ENCODE measurements at regions not wholly inside any gene's neighbourhood (a gene's known extent, or its start where the extent isn't known, plus 50 kb on each side); places are given as distances from the start of the nearest gene placed in this dataset.

DNA sequence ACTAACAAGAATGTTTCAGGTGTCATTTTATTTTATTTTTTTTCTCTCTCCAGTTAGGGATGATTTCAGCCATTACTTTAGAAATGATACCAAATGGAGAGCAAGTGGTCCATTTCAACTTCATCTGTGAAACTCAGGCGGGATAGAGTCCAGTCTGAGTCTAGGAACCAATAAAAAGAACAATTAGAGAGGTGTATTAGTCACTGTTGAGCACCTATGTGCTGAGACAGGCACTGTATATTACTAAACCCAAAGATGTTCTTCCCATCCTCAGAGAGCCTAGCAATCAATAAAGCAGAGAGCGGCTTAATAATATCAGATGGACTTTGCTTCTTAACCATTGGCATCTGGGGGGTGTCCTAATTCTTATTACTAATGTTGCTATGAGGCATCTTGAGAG is 410.3 kb upstream of the SLC24A2 start:
- TF ChIP-seq, protein P1, sequence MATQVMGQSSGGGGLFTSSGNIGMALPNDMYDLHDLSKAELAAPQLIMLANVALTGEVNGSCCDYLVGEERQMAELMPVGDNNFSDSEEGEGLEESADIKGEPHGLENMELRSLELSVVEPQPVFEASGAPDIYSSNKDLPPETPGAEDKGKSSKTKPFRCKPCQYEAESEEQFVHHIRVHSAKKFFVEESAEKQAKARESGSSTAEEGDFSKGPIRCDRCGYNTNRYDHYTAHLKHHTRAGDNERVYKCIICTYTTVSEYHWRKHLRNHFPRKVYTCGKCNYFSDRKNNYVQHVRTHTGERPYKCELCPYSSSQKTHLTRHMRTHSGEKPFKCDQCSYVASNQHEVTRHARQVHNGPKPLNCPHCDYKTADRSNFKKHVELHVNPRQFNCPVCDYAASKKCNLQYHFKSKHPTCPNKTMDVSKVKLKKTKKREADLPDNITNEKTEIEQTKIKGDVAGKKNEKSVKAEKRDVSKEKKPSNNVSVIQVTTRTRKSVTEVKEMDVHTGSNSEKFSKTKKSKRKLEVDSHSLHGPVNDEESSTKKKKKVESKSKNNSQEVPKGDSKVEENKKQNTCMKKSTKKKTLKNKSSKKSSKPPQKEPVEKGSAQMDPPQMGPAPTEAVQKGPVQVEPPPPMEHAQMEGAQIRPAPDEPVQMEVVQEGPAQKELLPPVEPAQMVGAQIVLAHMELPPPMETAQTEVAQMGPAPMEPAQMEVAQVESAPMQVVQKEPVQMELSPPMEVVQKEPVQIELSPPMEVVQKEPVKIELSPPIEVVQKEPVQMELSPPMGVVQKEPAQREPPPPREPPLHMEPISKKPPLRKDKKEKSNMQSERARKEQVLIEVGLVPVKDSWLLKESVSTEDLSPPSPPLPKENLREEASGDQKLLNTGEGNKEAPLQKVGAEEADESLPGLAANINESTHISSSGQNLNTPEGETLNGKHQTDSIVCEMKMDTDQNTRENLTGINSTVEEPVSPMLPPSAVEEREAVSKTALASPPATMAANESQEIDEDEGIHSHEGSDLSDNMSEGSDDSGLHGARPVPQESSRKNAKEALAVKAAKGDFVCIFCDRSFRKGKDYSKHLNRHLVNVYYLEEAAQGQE (tag by site-specific recombination; IDR thresholded peaks at IDR 0.05) = no peak
- TF ChIP-seq, protein P2, sequence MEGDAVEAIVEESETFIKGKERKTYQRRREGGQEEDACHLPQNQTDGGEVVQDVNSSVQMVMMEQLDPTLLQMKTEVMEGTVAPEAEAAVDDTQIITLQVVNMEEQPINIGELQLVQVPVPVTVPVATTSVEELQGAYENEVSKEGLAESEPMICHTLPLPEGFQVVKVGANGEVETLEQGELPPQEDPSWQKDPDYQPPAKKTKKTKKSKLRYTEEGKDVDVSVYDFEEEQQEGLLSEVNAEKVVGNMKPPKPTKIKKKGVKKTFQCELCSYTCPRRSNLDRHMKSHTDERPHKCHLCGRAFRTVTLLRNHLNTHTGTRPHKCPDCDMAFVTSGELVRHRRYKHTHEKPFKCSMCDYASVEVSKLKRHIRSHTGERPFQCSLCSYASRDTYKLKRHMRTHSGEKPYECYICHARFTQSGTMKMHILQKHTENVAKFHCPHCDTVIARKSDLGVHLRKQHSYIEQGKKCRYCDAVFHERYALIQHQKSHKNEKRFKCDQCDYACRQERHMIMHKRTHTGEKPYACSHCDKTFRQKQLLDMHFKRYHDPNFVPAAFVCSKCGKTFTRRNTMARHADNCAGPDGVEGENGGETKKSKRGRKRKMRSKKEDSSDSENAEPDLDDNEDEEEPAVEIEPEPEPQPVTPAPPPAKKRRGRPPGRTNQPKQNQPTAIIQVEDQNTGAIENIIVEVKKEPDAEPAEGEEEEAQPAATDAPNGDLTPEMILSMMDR (tag by site-specific recombination; IDR thresholded peaks at IDR 0.05) = no peak
- TF ChIP-seq ZBTB21 (tag by site-specific recombination; IDR thresholded peaks at IDR 0.05) = no peak
- no peak for TF ChIP-seq ZNF23 (tag by site-specific recombination; IDR thresholded peaks at IDR 0.05; ENCODE audit: borderline replicate concordance)

All from HEK293 (cell line).